ENCODE measurements at regions not wholly inside any gene's neighbourhood (a gene's known extent, or its start where the extent isn't known, plus 50 kb on each side); places are given as distances from the start of the nearest gene placed in this dataset.
A peak's percentile ranks its signal among the peaks of the same experiment; 100 is the strongest.

- DNase-seq (no peak), ATAC-seq (ENCODE audit: low read depth) (peak; percentile 56)
- H3K79me1 ChIP-seq (ENCODE audit: low read depth in 1 of 2, low read length in 2 of 2): no peaks in the 10 kb centered on the region
- intact Hi-C loops (cut with micrococcal nuclease) (no loop called here), dilution Hi-C loops (cut with HindIII; ENCODE audit: low sequenced_read_pairs, unreplicated experiment) (no loop called here), in situ Hi-C loops (cut with MboI; ENCODE audit: low sequenced_read_pairs) (no loop called here)
- no peak overlapping the region for H3K4me3 ChIP-seq (ENCODE audit: insufficient read depth, low read depth, low read length)
- no peak overlapping the region for H2AFZ ChIP-seq (replicated peaks; ENCODE audit: low read length, poor library complexity)
- no peak overlapping the region for H3K9ac ChIP-seq (ENCODE audit: low read depth, low read length)
- no peak overlapping the region for H3K27ac ChIP-seq (ENCODE audit: insufficient read depth, low read length)
- peaks cover 3% of the 10 kb centered on the region for H3K4me1 ChIP-seq (ENCODE audit: control insufficient read depth, insufficient read depth, low read length)
- no peak overlapping the region for H3K14ac ChIP-seq (replicated peaks; ENCODE audit: low read depth, low read length)
- no peaks in the 10 kb centered on the region for H3K9me3 ChIP-seq (ENCODE audit: control insufficient read depth, insufficient read depth, low read length)
- ChIA-PET POLR2A (ENCODE audit: unreplicated experiment) (interaction anchor here (0.5 kb wide), 1 partner anchor 282 kb away, joined by 3 read pairs; no protein-coding TSS in a partner anchor), CTCF (interaction anchor here (1.1 kb wide), 2 partner anchors 91 to 281 kb away, joined by 3 read pairs; no protein-coding TSS in a partner anchor)
- H4K91ac ChIP-seq (ENCODE audit: insufficient read depth, low read depth, low read length): no peak overlapping the region
- no peak overlapping the region for H3K56ac ChIP-seq (ENCODE audit: extremely low read depth, insufficient read depth, low read length)
- H2AK9ac ChIP-seq (replicated peaks; ENCODE audit: low read depth, low read length, poor library complexity): no peak overlapping the region
- H2BK120ac ChIP-seq (ENCODE audit: low read depth, low read length): no peak overlapping the region
- H2BK5ac ChIP-seq (ENCODE audit: low read depth, low read length, poor library complexity, severe bottlenecking): no peak overlapping the region
- no peaks in the 10 kb centered on the region for H4K20me1 ChIP-seq (ENCODE audit: insufficient read depth, low read length)
- H4K8ac ChIP-seq (ENCODE audit: low read depth in 2 of 2, low read length in 2 of 2): no peak overlapping the region
- no peak overlapping the region for H3K18ac ChIP-seq (ENCODE audit: low read depth, low read length)
- H2AK5ac ChIP-seq (ENCODE audit: low read depth, low read length): no peak overlapping the region
- H2BK15ac ChIP-seq (ENCODE audit: low read depth, low read length): no peak overlapping the region
- 50% methylated on average over 2 of the region's 3 CpGs; no CpG with 5 or more reads in 1 of the 2 experiments for WGBS, 2 experiments (ENCODE audit: extremely low coverage in 2 of 2, insufficient read length in 1 of 2)
- no peaks in the 10 kb centered on the region; the same call in 1 of the 2 replicates for H3K9me1 ChIP-seq (ENCODE audit: insufficient read depth, low read length)
- H3K36me3 ChIP-seq (ENCODE audit: control insufficient read depth, insufficient read depth, low read length): no peaks in the 10 kb centered on the region
- H2BK20ac ChIP-seq (ENCODE audit: low read depth, low read length): no peak overlapping the region
- no peaks in the 10 kb centered on the region; the same call in 1 of the 2 replicates for H3K27me3 ChIP-seq (ENCODE audit: control insufficient read depth, insufficient read depth, low read length)
- no peak overlapping the region for H3K23ac ChIP-seq (ENCODE audit: low read depth, low read length)
- no peak overlapping the region for H4K5ac ChIP-seq (ENCODE audit: low read depth, low read length)
- TF ChIP-seq BHLHE40 (IDR thresholded peaks at IDR 0.05; ENCODE audit: low read depth, low read length): no peak
- no peak for TF ChIP-seq NFE2L2 (IDR thresholded peaks at IDR 0.05; ENCODE audit: low read depth, low read length)
- TF ChIP-seq SMC3 (IDR thresholded peaks at IDR 0.05; ENCODE audit: low read depth, low read length): no peak
- no peak for TF ChIP-seq MAZ (IDR thresholded peaks at IDR 0.05; ENCODE audit: borderline replicate concordance, low read depth, low read length)
- no peak for TF ChIP-seq POLR2A (IDR thresholded peaks at IDR 0.05; ENCODE audit: low read depth, low read length)
- no peak overlapping the region for H3K4me2 ChIP-seq (ENCODE audit: low read depth, low read length)
- no TSS peak for BruUV-seq (replicated peaks)
- H3K4ac ChIP-seq (ENCODE audit: low read depth, low read length): no peak overlapping the region
These were observed 157.8 kb downstream of the CCDC34 start for GRCh38 chr11:27205250-27205649.
